Psoas muscle (tissue), 7 donors: ENCODE measurements at regions not wholly inside any gene's neighbourhood (a gene's known extent, or its start where the extent isn't known, plus 50 kb on each side); places are given as distances from the start of the nearest gene placed in this dataset.
"Not testable (repeated sequence)": the region's sequence is repeated elsewhere in the genome, so short reads cannot be mapped to it uniquely, and the experiment has no call there.

ENCODE experiments used
- ATAC-seq, 4 donors: fragments of 200-7000 bp; cut with Tn5 transposase; one replicate each; pipeline ENCODE4 v1.9.1; 2020; ENCODE audit warnings: moderate library complexity in 3 of 4, mild to moderate bottlenecking in 2 of 4
- DNase-seq, 2 donors: peaks; one replicate each; pipeline ENCODE4 v3.0.0-alpha.2; 2020
- H3K27ac ChIP-seq: fragments of 200-600 bp; one replicate; pipeline ENCODE4 v1.8.0; 2022
- H3K27me3 ChIP-seq, 3 donors: fragments of 200-600 bp in 1 of 3; one replicate each; pipeline versions ENCODE4 v1.6.1 to v1.8.0; 2013 to 2022; ENCODE audit warnings: low read length in 2 of 3, mild to moderate bottlenecking in 2 of 3, moderate library complexity in 1 of 3; ENCODE audit not compliant: insufficient read depth in 3 of 3
- H3K36me3 ChIP-seq, 2 donors: fragments of 200-600 bp in 1 of 2; one replicate each; pipeline versions ENCODE4 v1.6.1 to v1.8.0; 2013 to 2022; ENCODE audit warnings: low read depth in 1 of 2, mild to moderate bottlenecking in 1 of 2, moderate library complexity in 1 of 2; ENCODE audit not compliant: insufficient read depth in 1 of 2
- H3K4me1 ChIP-seq: fragments of 200-600 bp; one replicate; pipeline ENCODE4 v1.8.0; 2022
- H3K4me3 ChIP-seq: fragments of 200-600 bp; one replicate; pipeline ENCODE4 v1.8.0; 2022; ENCODE audit warnings: mild to moderate bottlenecking
- H3K9me3 ChIP-seq: fragments of 200-600 bp; one replicate; pipeline ENCODE4 v1.8.0; 2022
- CTCF ChIP-seq: fragments of 200-600 bp; IDR thresholded peaks from one replicate; pipeline ENCODE4 v1.8.0; 2022; ENCODE audit warnings: antibody characterized with exemption
- WGBS, 3 donors: extraction: QIAGEN DNeasy Blood & Tissue Kit; methylation state at CpG; one replicate each; pipeline versions ENCODE4 v1.1.6 to v1.1.7; 2013; 5-methylcytosine and 5-hydroxymethylcytosine counted together
- intact Hi-C, 2 donors: fragments of 100-400 bp; cut with DNase I; formaldehyde crosslinking; loops; one replicate each; pipeline versions ENCODE4 v1.11.0 to v1.14.2; 2022
- donor health status: healthy with polysubstance abuse.
- donor health status: DM: no; HTN: no; CAD: no; lungs with moderate emphysema.
- donor health status: Bipolar disorder and iron deficiency.
- donor health status: healthy.
- donor health status: DM: yes; HTN: yes; CAD: no.
- donor health status: DM: no; HTN: no; CAD: no.
- donor health status: DM: yes; HTN: yes; CAD: no.

GRCh38 chr5:101782352-101783103 is 513.6 kb downstream of the SLCO4C1 start:
- no peak for ATAC-seq
- Histone ChIP-seq H3K36me3 (no peaks in the 10 kb centered on the region), H3K27me3 (no peaks in the 10 kb centered on the region), H3K27ac (no peak overlapping the region), H3K9me3 (no peaks in the 10 kb centered on the region), H3K4me1 (no peaks in the 10 kb centered on the region), H3K4me3 (no peak overlapping the region)
- intact Hi-C loops: no loop called here
- 47 to 68% (median 48%) methylated on average over 10 of the region's 10 CpGs for WGBS, 3 donors
- DNase-seq: no peak
- TF ChIP-seq CTCF: no peak

- Histone ChIP-seq H3K9me3 (no peaks in the 10 kb centered on the region), H3K4me3 (no peak overlapping the region), H3K27me3 (no peaks in the 10 kb centered on the region), H3K36me3 (no peaks in the 10 kb centered on the region), H3K4me1 (no peaks in the 10 kb centered on the region), H3K27ac (no peak overlapping the region)
- WGBS, 3 donors: 52 to 63% (median 55%) methylated on average over 3 of the region's 3 CpGs
- TF ChIP-seq CTCF: no peak
- DNase-seq (no peak), ATAC-seq (no peak)
- intact Hi-C loops: no loop called here
Measured at GRCh38 chr5:101751105-101751504, 545.0 kb downstream of the SLCO4C1 start.

DNA sequence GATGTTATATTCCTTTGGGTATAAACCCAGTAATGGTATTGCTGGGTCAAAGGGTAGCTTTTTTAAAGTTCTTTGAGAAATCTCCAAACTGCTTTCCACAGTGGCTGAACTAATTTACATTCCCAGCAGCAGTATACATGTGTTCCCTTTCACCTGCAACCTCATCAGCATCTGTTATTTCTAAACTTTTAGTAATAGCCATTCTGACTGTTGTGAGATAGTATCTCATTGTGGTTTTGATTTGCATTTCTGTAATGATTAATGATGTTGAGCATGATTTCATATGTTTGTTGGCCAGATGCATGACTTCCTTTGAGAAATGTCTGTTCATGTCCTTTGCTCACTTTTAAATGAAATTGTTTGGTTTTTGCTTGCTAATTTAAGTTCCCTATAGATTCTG is 553.1 kb downstream of the SLCO4C1 start:
- H3K36me3 ChIP-seq, H3K4me3 ChIP-seq, DNase-seq, ATAC-seq, H3K4me1 ChIP-seq, H3K27ac ChIP-seq, intact Hi-C loops, H3K27me3 ChIP-seq: not testable (repeated sequence)
- H3K9me3 ChIP-seq: peaks cover 16% of the 10 kb centered on the region

DNA sequence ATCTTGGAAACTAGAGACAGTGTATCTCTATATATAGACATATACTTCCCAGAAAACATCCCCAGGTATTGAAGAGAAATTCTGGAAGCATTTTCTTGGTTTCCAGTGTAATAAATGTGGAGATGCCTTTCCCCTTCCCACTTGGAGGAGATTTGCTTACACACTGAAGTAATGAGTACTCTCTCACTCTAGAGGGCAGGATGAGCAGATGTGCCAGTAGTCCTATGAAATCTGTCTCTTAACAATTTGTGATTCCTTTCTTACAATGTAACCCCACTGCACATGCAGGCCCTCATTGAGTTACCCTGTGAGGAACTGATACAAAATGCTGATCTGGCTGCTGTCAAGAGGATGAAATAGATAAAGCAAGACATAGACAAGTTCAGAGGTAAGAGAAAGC is 567.2 kb downstream of the SLCO4C1 start:
- H3K27ac ChIP-seq: no peak overlapping the region
- DNase-seq: no peak
- TF ChIP-seq CTCF: no peak
- H3K9me3 ChIP-seq: no peaks in the 10 kb centered on the region
- no peaks in the 10 kb centered on the region for H3K36me3 ChIP-seq
- H3K4me1 ChIP-seq: no peaks in the 10 kb centered on the region
- intact Hi-C loops: no loop called here
- no peaks in the 10 kb centered on the region for H3K27me3 ChIP-seq
- no peak overlapping the region for H3K4me3 ChIP-seq
- no peak for ATAC-seq

DNA sequence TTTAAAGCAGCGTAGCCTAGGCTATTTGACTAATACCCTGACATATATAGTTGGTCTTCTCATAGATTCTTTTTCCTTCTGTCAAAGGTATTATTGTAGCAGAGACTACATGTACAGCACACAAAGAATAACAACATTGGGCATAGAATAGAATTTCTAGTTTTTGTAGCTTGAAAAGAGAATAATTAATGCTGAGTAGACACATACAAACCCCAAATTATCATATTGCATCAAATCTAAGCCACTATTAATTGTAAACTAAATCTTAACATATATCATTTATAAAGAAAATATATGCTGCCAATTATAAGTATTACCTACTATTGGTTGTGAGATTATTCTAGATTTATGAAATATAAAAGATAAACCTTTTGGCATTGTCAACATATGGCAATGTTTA is 574.5 kb downstream of the SLCO4C1 start:
- DNase-seq (no peak), ATAC-seq (no peak)
- H3K4me3 ChIP-seq: no peak overlapping the region
- H3K4me1 ChIP-seq: no peaks in the 10 kb centered on the region
- no peak for TF ChIP-seq CTCF
- H3K36me3 ChIP-seq: no peaks in the 10 kb centered on the region
- H3K27me3 ChIP-seq: no peaks in the 10 kb centered on the region
- WGBS, 3 donors: 33 to 94% (median 86%) methylated on average over 1 of the region's 1 CpG
- H3K27ac ChIP-seq: no peak overlapping the region
- intact Hi-C loops: no loop called here
- H3K9me3 ChIP-seq: no peaks in the 10 kb centered on the region
